Chondrocyte (in vitro differentiated cells): ENCODE measurements at regions not wholly inside any gene's neighbourhood (a gene's known extent, or its start where the extent isn't known, plus 50 kb on each side); places are given as distances from the start of the nearest gene placed in this dataset.
A peak's percentile ranks its signal among the peaks of the same experiment; 100 is the strongest.

Experiments
- DNase-seq: peaks from one replicate; pipeline ENCODE4 v3.0.0; 2021; ENCODE audit warnings: mixed read lengths, low spot score
- H3K27ac Mint-ChIP-seq: one replicate; pipeline ENCODE4 v1.8.0; 2021; ENCODE audit warnings: mild to moderate bottlenecking, moderate library complexity, mixed read lengths; ENCODE audit not compliant: unreplicated experiment
- H3K27me3 Mint-ChIP-seq: 2 replicates; pipeline ENCODE4 v1.8.0; 2021; ENCODE audit warnings: low read depth, mixed read lengths
- H3K36me3 Mint-ChIP-seq: 2 replicates; pipeline ENCODE4 v1.8.0; 2021; ENCODE audit warnings: low read depth, mixed read lengths
- H3K4me1 Mint-ChIP-seq: 2 replicates; pipeline ENCODE4 v1.8.0; 2021; ENCODE audit warnings: low read depth, mild to moderate bottlenecking, mixed read lengths
- H3K4me3 Mint-ChIP-seq: one replicate; pipeline ENCODE4 v1.8.0; 2021; ENCODE audit warnings: mild to moderate bottlenecking, moderate library complexity, mixed read lengths; ENCODE audit not compliant: unreplicated experiment
- H3K9me3 Mint-ChIP-seq: 2 replicates; pipeline ENCODE4 v1.8.0; 2021; ENCODE audit warnings: low read depth, mixed read lengths
- TF ChIP-seq, protein P1 (sequence below): fragments of 200-600 bp; sonication (generic); IDR thresholded peaks from 2 replicates; pipeline ENCODE4 v1.5.0; 2021; ENCODE audit warnings: antibody characterized with exemption, mild to moderate bottlenecking, moderate library complexity

DNA sequence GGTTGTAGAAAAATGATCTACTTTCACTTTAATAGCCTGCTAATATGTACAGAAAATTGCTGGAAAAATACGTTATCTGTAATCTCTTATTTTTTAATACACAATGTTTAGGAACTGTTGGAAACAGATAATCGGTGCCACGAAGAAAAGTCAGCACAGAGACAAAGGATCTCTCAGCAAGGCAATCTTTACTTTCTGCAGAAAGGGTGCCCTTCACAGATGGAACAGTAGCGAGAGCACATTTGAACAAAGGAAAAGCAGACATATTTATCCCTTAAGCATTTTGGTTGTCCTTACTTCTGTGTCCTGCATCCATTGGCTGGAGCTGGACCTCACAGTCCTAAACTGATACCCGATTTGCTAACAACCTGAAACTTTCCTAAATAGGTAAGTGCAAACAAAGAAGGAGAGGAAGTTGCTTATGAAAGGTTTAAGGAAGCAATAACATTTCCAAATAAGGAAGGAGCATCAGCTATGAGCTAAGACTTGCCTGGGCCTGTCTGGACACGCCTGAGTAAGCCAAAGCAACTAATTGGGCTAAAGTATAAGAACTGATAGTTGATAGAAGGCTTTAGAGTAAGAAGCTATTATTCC, 640.0 kb downstream of the SH2D4B start:
- no peak overlapping the region for H3K4me3 Mint-ChIP-seq
- H3K9me3 Mint-ChIP-seq, result peaks cover 10% of the 10 kb centered on the region
- TF ChIP-seq, protein P1, sequence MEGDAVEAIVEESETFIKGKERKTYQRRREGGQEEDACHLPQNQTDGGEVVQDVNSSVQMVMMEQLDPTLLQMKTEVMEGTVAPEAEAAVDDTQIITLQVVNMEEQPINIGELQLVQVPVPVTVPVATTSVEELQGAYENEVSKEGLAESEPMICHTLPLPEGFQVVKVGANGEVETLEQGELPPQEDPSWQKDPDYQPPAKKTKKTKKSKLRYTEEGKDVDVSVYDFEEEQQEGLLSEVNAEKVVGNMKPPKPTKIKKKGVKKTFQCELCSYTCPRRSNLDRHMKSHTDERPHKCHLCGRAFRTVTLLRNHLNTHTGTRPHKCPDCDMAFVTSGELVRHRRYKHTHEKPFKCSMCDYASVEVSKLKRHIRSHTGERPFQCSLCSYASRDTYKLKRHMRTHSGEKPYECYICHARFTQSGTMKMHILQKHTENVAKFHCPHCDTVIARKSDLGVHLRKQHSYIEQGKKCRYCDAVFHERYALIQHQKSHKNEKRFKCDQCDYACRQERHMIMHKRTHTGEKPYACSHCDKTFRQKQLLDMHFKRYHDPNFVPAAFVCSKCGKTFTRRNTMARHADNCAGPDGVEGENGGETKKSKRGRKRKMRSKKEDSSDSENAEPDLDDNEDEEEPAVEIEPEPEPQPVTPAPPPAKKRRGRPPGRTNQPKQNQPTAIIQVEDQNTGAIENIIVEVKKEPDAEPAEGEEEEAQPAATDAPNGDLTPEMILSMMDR, result no peak
- no peaks in the 10 kb centered on the region for H3K36me3 Mint-ChIP-seq
- no peaks in the 10 kb centered on the region for H3K4me1 Mint-ChIP-seq
- no peak for DNase-seq
- H3K27me3 Mint-ChIP-seq, result no peaks in the 10 kb centered on the region
- no peak overlapping the region for H3K27ac Mint-ChIP-seq

DNA sequence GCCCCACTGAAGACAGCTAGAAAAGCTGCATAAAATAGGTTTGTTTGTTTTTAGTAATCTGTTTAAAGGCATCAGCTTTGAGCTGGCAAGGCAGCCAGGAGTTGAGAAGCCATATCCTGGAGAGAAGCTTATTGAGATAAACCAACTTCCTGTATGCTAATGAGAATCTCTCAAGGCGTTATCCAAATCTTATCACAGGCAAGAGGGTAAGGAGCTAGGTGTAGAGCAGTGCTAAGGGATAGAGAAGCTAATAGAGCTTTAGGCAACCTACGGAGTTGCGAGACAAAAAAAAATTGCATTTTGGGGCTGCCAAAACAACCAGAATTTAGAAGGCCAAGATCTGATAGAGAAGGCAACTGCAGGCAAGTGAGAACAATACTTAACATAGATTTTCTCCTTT, 641.6 kb downstream of the SH2D4B start:
- no peaks in the 10 kb centered on the region for H3K36me3 Mint-ChIP-seq
- peaks cover 10% of the 10 kb centered on the region for H3K9me3 Mint-ChIP-seq
- no peaks in the 10 kb centered on the region for H3K4me1 Mint-ChIP-seq
- TF ChIP-seq, protein P1, result no peak
- H3K27ac Mint-ChIP-seq, result no peak overlapping the region
- no peak for DNase-seq
- H3K27me3 Mint-ChIP-seq, result peaks cover 2% of the 10 kb centered on the region
- H3K4me3 Mint-ChIP-seq, result no peak overlapping the region

DNA sequence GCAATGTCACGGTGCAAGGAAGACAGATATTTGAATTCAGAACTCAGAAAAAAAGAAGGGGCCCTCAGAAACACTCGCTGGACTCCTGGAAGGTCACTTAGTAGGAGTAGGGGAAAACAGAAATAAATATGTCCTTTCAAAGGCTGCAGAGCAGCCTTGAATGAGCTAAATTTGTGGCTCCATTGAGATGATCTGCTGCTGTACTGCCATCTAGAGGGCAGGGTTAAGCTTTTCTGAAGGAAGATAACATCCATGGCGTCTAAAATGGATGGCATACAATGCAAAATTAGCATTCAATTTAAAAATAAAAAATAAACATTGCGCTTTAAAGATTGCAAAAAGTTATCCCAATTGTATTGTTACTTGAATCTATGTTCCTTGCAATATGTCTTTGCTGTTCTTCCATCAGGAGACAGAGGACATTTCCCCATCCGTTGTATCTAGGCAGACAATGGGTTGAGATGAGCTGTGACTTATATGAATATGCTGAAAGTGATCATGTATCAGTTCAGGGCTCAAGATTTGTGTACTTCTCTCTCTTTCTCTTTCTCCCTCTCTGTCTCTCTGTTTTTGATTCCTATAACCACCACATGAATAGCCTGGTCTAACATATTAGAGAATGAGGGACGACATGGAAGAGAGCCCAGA, 642.2 kb downstream of the SH2D4B start:
- TF ChIP-seq, protein P1, result peak; percentile 70
- no peak for DNase-seq
- Mint-ChIP-seq H3K4me3 (no peak overlapping the region), H3K27ac (no peak overlapping the region), H3K27me3 (peaks cover 3% of the 10 kb centered on the region), H3K36me3 (no peaks in the 10 kb centered on the region), H3K9me3 (peaks cover 10% of the 10 kb centered on the region), H3K4me1 (no peaks in the 10 kb centered on the region)

DNA sequence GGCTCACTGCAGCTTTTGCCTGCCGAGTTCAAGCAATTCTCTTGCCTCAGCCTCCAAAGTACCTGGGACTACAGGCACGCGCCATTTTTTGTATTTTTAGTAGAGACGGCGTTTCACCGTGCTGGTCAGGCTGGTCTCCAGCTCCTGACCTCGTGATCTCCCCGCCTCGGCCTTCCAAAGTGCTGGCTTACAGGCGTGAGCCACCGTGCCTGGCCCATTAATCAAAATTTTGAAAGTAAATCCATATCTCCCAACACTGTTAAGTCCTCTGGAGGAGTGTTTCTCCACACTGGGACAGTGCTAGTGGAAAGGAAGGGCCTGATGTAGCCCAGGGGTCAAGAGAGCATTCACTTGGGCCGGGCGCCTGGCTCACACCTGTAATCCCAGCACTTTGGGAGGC, 644.6 kb downstream of the SH2D4B start:
- H3K27ac Mint-ChIP-seq, result no peak overlapping the region
- no peaks in the 10 kb centered on the region for H3K4me1 Mint-ChIP-seq
- H3K27me3 Mint-ChIP-seq, result peaks cover 9% of the 10 kb centered on the region
- no peaks in the 10 kb centered on the region for H3K36me3 Mint-ChIP-seq
- peaks cover 5% of the 10 kb centered on the region for H3K9me3 Mint-ChIP-seq
- no peak for DNase-seq
- H3K4me3 Mint-ChIP-seq, result no peak overlapping the region
- TF ChIP-seq, protein P1, result no peak

DNA sequence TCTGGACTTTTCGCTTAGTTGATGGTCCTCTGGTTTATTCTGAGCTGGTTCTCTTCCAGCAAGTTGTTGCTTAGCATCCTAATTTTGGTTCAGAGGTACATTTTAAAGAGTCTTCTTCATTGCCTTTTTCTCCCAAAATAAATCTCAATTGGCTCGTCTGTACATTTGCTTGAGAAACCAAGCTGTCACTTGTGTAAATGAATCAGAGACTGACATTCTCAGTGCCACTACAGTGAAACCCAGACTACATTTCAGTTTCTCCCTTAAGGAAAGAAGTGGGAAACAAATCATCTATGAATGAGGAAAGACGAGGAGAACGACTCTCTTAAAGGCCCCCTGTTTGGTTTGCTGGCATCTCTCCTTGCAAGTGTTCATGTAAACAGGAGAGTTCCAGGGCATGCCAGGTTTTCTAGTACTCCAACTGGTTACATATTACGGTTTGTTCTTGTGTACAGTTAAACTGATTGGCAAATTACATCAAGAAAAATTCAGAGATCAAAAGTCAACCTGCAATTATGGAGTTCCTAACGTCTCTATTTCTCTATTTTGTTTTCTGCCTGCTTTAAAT, 654.6 kb downstream of the SH2D4B start:
- no peak for DNase-seq
- Mint-ChIP-seq H3K27me3 (no peaks in the 10 kb centered on the region), H3K36me3 (no peaks in the 10 kb centered on the region), H3K27ac (no peak overlapping the region), H3K4me1 (no peaks in the 10 kb centered on the region), H3K4me3 (no peak overlapping the region), H3K9me3 (peaks cover 3% of the 10 kb centered on the region)
- TF ChIP-seq, protein P1, result no peak
